HEK293T (cell line): ENCODE measurements at regions not wholly inside any gene's neighbourhood (a gene's known extent, or its start where the extent isn't known, plus 50 kb on each side); places are given as distances from the start of the nearest gene placed in this dataset.

Experiments used
- BHLHE40 ChIP-seq: fragments of 450-650 bp; IDR thresholded peaks from 2 replicates; pipeline ENCODE4 v1.6.1; 2016; ENCODE audit warnings: mild to moderate bottlenecking, moderate library complexity, borderline replicate concordance
- CTBP1 ChIP-seq: fragments of 450-650 bp; IDR thresholded peaks from 2 replicates; pipeline ENCODE4 v1.6.1; 2016; ENCODE audit warnings: borderline replicate concordance
- ELF4 ChIP-seq: fragments of 450-650 bp; IDR thresholded peaks from 2 replicates; pipeline ENCODE4 v1.6.1; 2017; ENCODE audit warnings: antibody characterized with exemption
- FOXK2 ChIP-seq: fragments of 450-650 bp; IDR thresholded peaks from 2 replicates; pipeline ENCODE4 v1.6.1; 2016; ENCODE audit warnings: mild to moderate bottlenecking
- FOXM1 ChIP-seq: fragments of 450-650 bp; IDR thresholded peaks from 2 replicates; pipeline ENCODE4 v1.6.1; 2017; ENCODE audit warnings: mild to moderate bottlenecking, borderline replicate concordance
- HDGF ChIP-seq: fragments of 450-650 bp; IDR thresholded peaks from 2 replicates; pipeline ENCODE4 v1.6.1; 2017; ENCODE audit warnings: antibody characterized with exemption, borderline replicate concordance
- NFRKB ChIP-seq: fragments of 450-650 bp; IDR thresholded peaks from 2 replicates; pipeline ENCODE4 v1.6.1; 2016; ENCODE audit warnings: mild to moderate bottlenecking, moderate library complexity
- SP1 ChIP-seq: fragments of 450-650 bp; IDR thresholded peaks from 2 replicates; pipeline ENCODE4 v1.6.1; 2017
- SUZ12 ChIP-seq: fragments of 450-650 bp; IDR thresholded peaks from 2 replicates; pipeline ENCODE4 v1.6.1; 2016; ENCODE audit warnings: mild to moderate bottlenecking
- ZNF384 ChIP-seq: fragments of 450-650 bp; IDR thresholded peaks from 2 replicates; pipeline ENCODE4 v1.6.1; 2016

DNA sequence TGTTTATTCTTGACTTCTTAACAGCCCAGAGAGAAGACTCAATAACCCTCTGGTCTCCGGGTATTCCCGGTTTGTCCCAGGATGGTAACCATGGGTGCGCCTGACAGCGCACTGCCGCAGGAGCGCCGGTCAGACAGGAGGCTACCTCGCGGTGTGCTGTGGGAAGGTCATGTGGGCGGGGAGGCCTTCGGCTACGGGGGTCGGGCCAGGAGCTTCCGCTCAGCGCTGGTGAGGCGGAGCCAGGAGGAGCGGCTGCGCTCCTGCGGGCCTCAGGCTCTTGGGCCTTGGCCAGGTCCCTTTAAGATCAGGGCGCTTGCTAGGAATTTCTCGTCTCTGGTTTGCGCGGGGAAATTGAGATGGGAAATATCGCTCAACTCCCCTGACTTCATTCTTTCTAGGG is 182.3 kb upstream of the NDN start:
- TF ChIP-seq ZNF384 (no peak), SP1 (no peak), ELF4 (no peak), FOXM1 (no peak), CTBP1 (no peak), HDGF (no peak), SUZ12 (no peak), FOXK2 (no peak), BHLHE40 (no peak), NFRKB (no peak)
